ENCODE measurements at regions not wholly inside any gene's neighbourhood (a gene's known extent, or its start where the extent isn't known, plus 50 kb on each side); places are given as distances from the start of the nearest gene placed in this dataset.
A peak's percentile ranks its signal among the peaks of the same experiment; 100 is the strongest.
"Not testable (repeated sequence)": the region's sequence is repeated elsewhere in the genome, so short reads cannot be mapped to it uniquely, and the experiment has no call there.

- H3K4me3 ChIP-seq (ENCODE audit: control insufficient read depth, low read depth, low read length): no peak overlapping the region
- TF ChIP-seq, protein P1, sequence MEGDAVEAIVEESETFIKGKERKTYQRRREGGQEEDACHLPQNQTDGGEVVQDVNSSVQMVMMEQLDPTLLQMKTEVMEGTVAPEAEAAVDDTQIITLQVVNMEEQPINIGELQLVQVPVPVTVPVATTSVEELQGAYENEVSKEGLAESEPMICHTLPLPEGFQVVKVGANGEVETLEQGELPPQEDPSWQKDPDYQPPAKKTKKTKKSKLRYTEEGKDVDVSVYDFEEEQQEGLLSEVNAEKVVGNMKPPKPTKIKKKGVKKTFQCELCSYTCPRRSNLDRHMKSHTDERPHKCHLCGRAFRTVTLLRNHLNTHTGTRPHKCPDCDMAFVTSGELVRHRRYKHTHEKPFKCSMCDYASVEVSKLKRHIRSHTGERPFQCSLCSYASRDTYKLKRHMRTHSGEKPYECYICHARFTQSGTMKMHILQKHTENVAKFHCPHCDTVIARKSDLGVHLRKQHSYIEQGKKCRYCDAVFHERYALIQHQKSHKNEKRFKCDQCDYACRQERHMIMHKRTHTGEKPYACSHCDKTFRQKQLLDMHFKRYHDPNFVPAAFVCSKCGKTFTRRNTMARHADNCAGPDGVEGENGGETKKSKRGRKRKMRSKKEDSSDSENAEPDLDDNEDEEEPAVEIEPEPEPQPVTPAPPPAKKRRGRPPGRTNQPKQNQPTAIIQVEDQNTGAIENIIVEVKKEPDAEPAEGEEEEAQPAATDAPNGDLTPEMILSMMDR (IDR thresholded peaks at IDR 0.05; ENCODE audit: control insufficient read depth, insufficient read depth, low read depth, low read length, missing control alignments): no peak
- no peak for DNase-seq (ENCODE audit: low read depth)
Observed at GRCh38 chr10:86579883-86580520, 58.4 kb upstream of the WAPL start.

DNA sequence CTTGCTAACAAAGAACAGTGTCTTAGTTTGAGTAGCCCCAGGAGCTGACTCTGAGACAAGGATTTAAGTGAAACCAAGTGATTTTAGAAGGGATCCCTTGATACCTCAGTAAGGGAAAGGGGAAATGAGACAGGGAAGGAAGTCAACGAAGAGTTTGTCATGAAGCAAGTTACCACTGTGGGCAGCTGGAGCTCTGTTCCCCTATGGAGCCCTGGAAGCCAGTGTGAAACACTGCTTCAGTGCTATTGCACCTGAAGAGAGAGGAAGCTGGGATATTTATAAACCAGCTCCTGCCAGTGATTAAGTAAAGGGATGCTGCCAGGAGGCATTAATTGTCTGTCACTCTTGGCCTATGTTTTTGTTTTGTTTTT lies 58.9 kb upstream of the WAPL start:
- no peak for DNase-seq (ENCODE audit: low read depth)

GRCh38 chr10:86583983-86584382 lies 62.4 kb upstream of the WAPL start:
- DNase-seq (ENCODE audit: low read depth): no peak
- TF ChIP-seq, protein P1 (IDR thresholded peaks at IDR 0.05; ENCODE audit: control insufficient read depth, insufficient read depth, low read depth, low read length, missing control alignments): no peak
- no peak overlapping the region for H3K4me3 ChIP-seq (ENCODE audit: control insufficient read depth, low read depth, low read length)

More for the DNA sequence above, 58.9 kb upstream of the WAPL start:
- no peak overlapping the region for H3K4me3 ChIP-seq (ENCODE audit: control insufficient read depth, low read depth, low read length)
- TF ChIP-seq, protein P1 (IDR thresholded peaks at IDR 0.05; ENCODE audit: control insufficient read depth, insufficient read depth, low read depth, low read length, missing control alignments): no peak

- no peak overlapping the region for H3K4me3 ChIP-seq (ENCODE audit: control insufficient read depth, low read depth, low read length)
- no peak for DNase-seq (ENCODE audit: low read depth)
- TF ChIP-seq, protein P1 (IDR thresholded peaks at IDR 0.05; ENCODE audit: control insufficient read depth, insufficient read depth, low read depth, low read length, missing control alignments): peak; percentile 98
Observed at GRCh38 chr10:86585037-86585929, 63.7 kb upstream of the WAPL start.

- DNase-seq (ENCODE audit: low read depth): no peak
- TF ChIP-seq, protein P1 (IDR thresholded peaks at IDR 0.05; ENCODE audit: control insufficient read depth, insufficient read depth, low read depth, low read length, missing control alignments): no peak
- no peak overlapping the region for H3K4me3 ChIP-seq (ENCODE audit: control insufficient read depth, low read depth, low read length)
Observed at GRCh38 chr10:86586516-86586915, 64.9 kb upstream of the WAPL start.

- not testable (repeated sequence) for DNase-seq (ENCODE audit: low read depth); H3K4me3 ChIP-seq (ENCODE audit: control insufficient read depth, low read depth, low read length)
Observed at GRCh38 chr10:86588781-86589180, 65.6 kb upstream of the OPN4 start.

- TF ChIP-seq, protein P1 (IDR thresholded peaks at IDR 0.05; ENCODE audit: control insufficient read depth, insufficient read depth, low read depth, low read length, missing control alignments): no peak
- no peak for DNase-seq (ENCODE audit: low read depth)
Observed at GRCh38 chr10:86591436-86591835, 62.9 kb upstream of the OPN4 start.

More at GRCh38 chr10:86591436-86591835, 62.9 kb upstream of the OPN4 start:
- no peak overlapping the region for H3K4me3 ChIP-seq (ENCODE audit: control insufficient read depth, low read depth, low read length)
